ENCODE measurements at regions not wholly inside any gene's neighbourhood (a gene's known extent, or its start where the extent isn't known, plus 50 kb on each side); places are given as distances from the start of the nearest gene placed in this dataset.

- no peak overlapping the region for H3K4me3 Mint-ChIP-seq (ENCODE audit: unreplicated experiment)
- no peak overlapping the region for H3K27ac Mint-ChIP-seq (ENCODE audit: unreplicated experiment)
- TF ChIP-seq CTCF (IDR thresholded peaks at IDR 0.05) = no peak
- no peaks in the 10 kb centered on the region for H3K9me3 Mint-ChIP-seq (ENCODE audit: unreplicated experiment)
- H3K36me3 Mint-ChIP-seq (ENCODE audit: unreplicated experiment) = no peaks in the 10 kb centered on the region
- H3K27me3 Mint-ChIP-seq (ENCODE audit: unreplicated experiment) = peaks cover 36% of the 10 kb centered on the region
- no peak for DNase-seq (ENCODE audit: extremely low spot score, unreplicated experiment)
- H3K4me1 Mint-ChIP-seq (ENCODE audit: unreplicated experiment) = no peaks in the 10 kb centered on the region
Observed at GRCh38 chr6:87941556-87942358, 105.9 kb upstream of the SPACA1 start.

- Mint-ChIP-seq H3K9me3 (ENCODE audit: unreplicated experiment) (no peaks in the 10 kb centered on the region), H3K36me3 (ENCODE audit: unreplicated experiment) (no peaks in the 10 kb centered on the region), H3K4me3 (ENCODE audit: unreplicated experiment) (no peak overlapping the region), H3K27ac (ENCODE audit: unreplicated experiment) (no peak overlapping the region), H3K27me3 (ENCODE audit: unreplicated experiment) (peaks cover 37% of the 10 kb centered on the region), H3K4me1 (ENCODE audit: unreplicated experiment) (no peaks in the 10 kb centered on the region)
- DNase-seq (ENCODE audit: extremely low spot score, unreplicated experiment) = no peak
- no peak for TF ChIP-seq CTCF (IDR thresholded peaks at IDR 0.05)
Observed at GRCh38 chr6:87939776-87940175, 107.9 kb upstream of the SPACA1 start.

- Mint-ChIP-seq H3K9me3 (ENCODE audit: unreplicated experiment) (no peaks in the 10 kb centered on the region), H3K27ac (ENCODE audit: unreplicated experiment) (no peak overlapping the region), H3K27me3 (ENCODE audit: unreplicated experiment) (peaks cover 40% of the 10 kb centered on the region), H3K4me3 (ENCODE audit: unreplicated experiment) (no peak overlapping the region), H3K36me3 (ENCODE audit: unreplicated experiment) (no peaks in the 10 kb centered on the region), H3K4me1 (ENCODE audit: unreplicated experiment) (no peaks in the 10 kb centered on the region)
- no peak for DNase-seq (ENCODE audit: extremely low spot score, unreplicated experiment)
- no peak for TF ChIP-seq CTCF (IDR thresholded peaks at IDR 0.05)
Observed at GRCh38 chr6:87938287-87938686, 109.4 kb upstream of the SPACA1 start.

GRCh38 chr6:87936065-87936464 lies 111.6 kb upstream of the SPACA1 start:
- no peak for TF ChIP-seq CTCF (IDR thresholded peaks at IDR 0.05)
- no peak for DNase-seq (ENCODE audit: extremely low spot score, unreplicated experiment)
- Mint-ChIP-seq H3K27ac (ENCODE audit: unreplicated experiment) (no peak overlapping the region), H3K36me3 (ENCODE audit: unreplicated experiment) (no peaks in the 10 kb centered on the region), H3K9me3 (ENCODE audit: unreplicated experiment) (no peaks in the 10 kb centered on the region), H3K27me3 (ENCODE audit: unreplicated experiment) (peaks cover 42% of the 10 kb centered on the region), H3K4me3 (ENCODE audit: unreplicated experiment) (no peak overlapping the region), H3K4me1 (ENCODE audit: unreplicated experiment) (no peaks in the 10 kb centered on the region)

GRCh38 chr6:87935196-87935595 lies 112.4 kb upstream of the SPACA1 start:
- no peak for DNase-seq (ENCODE audit: extremely low spot score, unreplicated experiment)
- H3K27ac Mint-ChIP-seq (ENCODE audit: unreplicated experiment) = no peak overlapping the region

More at GRCh38 chr6:87935196-87935595, 112.4 kb upstream of the SPACA1 start:
- H3K4me3 Mint-ChIP-seq (ENCODE audit: unreplicated experiment) = no peak overlapping the region
- peaks cover 42% of the 10 kb centered on the region for H3K27me3 Mint-ChIP-seq (ENCODE audit: unreplicated experiment)
- no peaks in the 10 kb centered on the region for H3K36me3 Mint-ChIP-seq (ENCODE audit: unreplicated experiment)
- no peak for TF ChIP-seq CTCF (IDR thresholded peaks at IDR 0.05)
- no peaks in the 10 kb centered on the region for H3K9me3 Mint-ChIP-seq (ENCODE audit: unreplicated experiment)
- no peaks in the 10 kb centered on the region for H3K4me1 Mint-ChIP-seq (ENCODE audit: unreplicated experiment)
